ENCODE measurements at regions not wholly inside any gene's neighbourhood (a gene's known extent, or its start where the extent isn't known, plus 50 kb on each side); places are given as distances from the start of the nearest gene placed in this dataset.

DNA sequence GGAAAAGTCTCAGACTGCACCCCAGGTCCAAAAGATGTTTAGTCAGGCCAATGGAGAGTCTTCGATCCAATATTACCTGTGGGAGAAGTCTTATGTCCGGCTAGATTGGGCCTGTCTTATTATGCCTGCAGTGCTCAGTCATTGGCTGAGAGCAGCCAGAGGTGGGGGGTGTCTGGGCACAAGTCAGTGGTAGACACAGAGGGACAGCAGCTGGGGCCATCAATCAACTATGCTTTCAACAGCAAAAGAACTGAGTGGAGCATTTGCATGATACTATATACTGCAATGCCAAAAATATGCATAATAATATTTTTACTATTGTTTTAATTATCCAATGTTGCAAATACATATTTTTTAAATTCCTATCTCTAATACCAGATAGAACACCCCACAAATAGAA lies 298.6 kb upstream of the CDH20 start:
- TF ChIP-seq POLR2AphosphoS5 (IDR thresholded peaks at IDR 0.05; ENCODE audit: low read depth, low read length) (no peak), TCF7L2 (IDR thresholded peaks at IDR 0.05; ENCODE audit: low read depth, low read length) (no peak), SIN3A (IDR thresholded peaks at IDR 0.05; ENCODE audit: borderline replicate concordance, insufficient read depth, low read depth, low read length) (no peak)
- TF ChIP-seq, protein P1, sequence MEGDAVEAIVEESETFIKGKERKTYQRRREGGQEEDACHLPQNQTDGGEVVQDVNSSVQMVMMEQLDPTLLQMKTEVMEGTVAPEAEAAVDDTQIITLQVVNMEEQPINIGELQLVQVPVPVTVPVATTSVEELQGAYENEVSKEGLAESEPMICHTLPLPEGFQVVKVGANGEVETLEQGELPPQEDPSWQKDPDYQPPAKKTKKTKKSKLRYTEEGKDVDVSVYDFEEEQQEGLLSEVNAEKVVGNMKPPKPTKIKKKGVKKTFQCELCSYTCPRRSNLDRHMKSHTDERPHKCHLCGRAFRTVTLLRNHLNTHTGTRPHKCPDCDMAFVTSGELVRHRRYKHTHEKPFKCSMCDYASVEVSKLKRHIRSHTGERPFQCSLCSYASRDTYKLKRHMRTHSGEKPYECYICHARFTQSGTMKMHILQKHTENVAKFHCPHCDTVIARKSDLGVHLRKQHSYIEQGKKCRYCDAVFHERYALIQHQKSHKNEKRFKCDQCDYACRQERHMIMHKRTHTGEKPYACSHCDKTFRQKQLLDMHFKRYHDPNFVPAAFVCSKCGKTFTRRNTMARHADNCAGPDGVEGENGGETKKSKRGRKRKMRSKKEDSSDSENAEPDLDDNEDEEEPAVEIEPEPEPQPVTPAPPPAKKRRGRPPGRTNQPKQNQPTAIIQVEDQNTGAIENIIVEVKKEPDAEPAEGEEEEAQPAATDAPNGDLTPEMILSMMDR (IDR thresholded peaks at IDR 0.05), result no peak
